ENCODE measurements at regions not wholly inside any gene's neighbourhood (a gene's known extent, or its start where the extent isn't known, plus 50 kb on each side); places are given as distances from the start of the nearest gene placed in this dataset.

- TF ChIP-seq POLR2A (IDR thresholded peaks at IDR 0.05; ENCODE audit: low read depth, low read length) (no peak), TAF1 (IDR thresholded peaks at IDR 0.05; ENCODE audit: borderline replicate concordance, low read depth, low read length) (no peak)
These were observed 65.7 kb downstream of the HTR1B start for GRCh38 chr6:77397561-77397960.
